MM.1S (cell line): ENCODE measurements at regions not wholly inside any gene's neighbourhood (a gene's known extent, or its start where the extent isn't known, plus 50 kb on each side); places are given as distances from the start of the nearest gene placed in this dataset.

ENCODE experiments used
- DNase-seq: peaks from one replicate; pipeline ENCODE4 v3.0.0-alpha.2; 2015
- H2AFZ ChIP-seq: fragments of 300-600 bp; sonication (generic); 2 replicates; pipeline ENCODE4 v1.6.0; 2016; ENCODE audit warnings: antibody characterized with exemption, low read length
- H3F3A ChIP-seq: fragments of 300-600 bp; sonication (generic); 2 replicates; pipeline ENCODE4 v1.6.1; 2016; ENCODE audit warnings: mild to moderate bottlenecking, antibody characterized with exemption, low read length, moderate library complexity, mixed read lengths; ENCODE audit not compliant: insufficient read depth
- H3K27ac ChIP-seq: fragments of 300-600 bp; sonication (generic); 2 replicates; pipeline ENCODE4 v1.5.1; 2016; ENCODE audit warnings: mild to moderate bottlenecking, low read length
- H3K27me3 ChIP-seq: fragments of 300-600 bp; sonication (generic); replicated peaks from 2 replicates; pipeline ENCODE4 v1.6.0; 2016; ENCODE audit warnings: low read length; ENCODE audit not compliant: insufficient read depth
- H3K36me3 ChIP-seq: fragments of 300-600 bp; sonication (generic); replicated peaks from 2 replicates; pipeline ENCODE4 v1.6.1; 2016; ENCODE audit warnings: mild to moderate bottlenecking, low read length, mixed read lengths; ENCODE audit not compliant: insufficient read depth
- H3K4me1 ChIP-seq: fragments of 300-600 bp; sonication (generic); 2 replicates; pipeline ENCODE4 v1.6.1; 2016; ENCODE audit warnings: low read length, mixed read lengths
- H3K4me2 ChIP-seq: fragments of 300-600 bp; sonication (generic); 2 replicates; pipeline ENCODE4 v1.6.0; 2016; ENCODE audit warnings: low read depth, low read length
- H3K4me3 ChIP-seq: fragments of 300-600 bp; sonication (generic); 2 replicates; pipeline ENCODE4 v1.5.1; 2016; ENCODE audit warnings: low read length, mixed read lengths
- H3K79me2 ChIP-seq: fragments of 300-600 bp; sonication (generic); 2 replicates; pipeline ENCODE4 v1.6.1; 2016; ENCODE audit warnings: mixed run types, low read length, mixed read lengths
- H3K9ac ChIP-seq: fragments of 300-600 bp; sonication (generic); 2 replicates; pipeline ENCODE4 v1.6.1; 2016; ENCODE audit warnings: low read length, mixed read lengths
- H3K9me2 ChIP-seq: fragments of 300-600 bp; sonication (generic); replicated peaks from 2 replicates; pipeline ENCODE4 v1.6.1; 2016; ENCODE audit warnings: mild to moderate bottlenecking, low read length, mixed read lengths; ENCODE audit not compliant: insufficient read depth
- H3K9me3 ChIP-seq: fragments of 300-600 bp; sonication (generic); replicated peaks from 2 replicates; pipeline ENCODE4 v1.6.1; 2016; ENCODE audit warnings: mild to moderate bottlenecking, low read length, mixed read lengths; ENCODE audit not compliant: insufficient read depth
- H4K20me1 ChIP-seq: fragments of 300-600 bp; sonication (generic); 2 replicates; pipeline ENCODE4 v1.6.1; 2016; ENCODE audit warnings: mild to moderate bottlenecking, low read length, moderate library complexity, mixed read lengths; ENCODE audit not compliant: insufficient read depth
- CTCF ChIP-seq: fragments of 300-600 bp; sonication (generic); IDR thresholded peaks from 2 replicates; pipeline ENCODE4 v1.5.1; 2016; ENCODE audit warnings: antibody characterized with exemption, low read length, mixed read lengths
- EZH2 ChIP-seq: fragments of 300-600 bp; sonication (generic); optimal IDR thresholded peaks from 2 replicates; pipeline ENCODE3; 2017; ENCODE audit warnings: low read depth, mild to moderate bottlenecking, antibody characterized with exemption, low read length, mixed read lengths
- EZH2phosphoT487 ChIP-seq: fragments of 300-600 bp; sonication (generic); IDR thresholded peaks from 2 replicates; pipeline ENCODE4 v1.6.1; 2018; ENCODE audit warnings: antibody characterized with exemption, low read length

DNA sequence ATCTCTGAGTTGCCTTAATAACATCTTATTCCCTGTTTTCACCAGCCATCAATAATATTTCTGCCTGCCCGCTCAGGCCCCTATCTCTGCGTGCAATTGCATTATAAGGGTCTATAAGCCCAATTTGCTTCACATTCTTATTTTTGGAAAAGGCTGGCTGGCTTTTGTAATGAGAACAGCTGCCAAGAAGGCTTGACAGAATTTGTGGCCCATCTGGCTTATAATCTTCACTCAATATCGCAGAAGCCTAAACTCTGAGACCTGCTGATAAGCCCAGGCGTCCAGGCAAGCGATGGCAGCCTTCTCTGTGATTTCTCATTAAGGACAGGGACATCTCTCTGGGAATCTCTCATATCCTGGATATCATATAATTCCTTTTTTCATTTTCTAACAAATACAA lies 1618.6 kb upstream of the CELF4 start:
- Histone ChIP-seq H4K20me1 (no peaks in the 10 kb centered on the region), H3K79me2 (no peaks in the 10 kb centered on the region), H2AFZ (no peak overlapping the region), H3K36me3 (no peaks in the 10 kb centered on the region), H3K4me1 (no peaks in the 10 kb centered on the region), H3K9me3 (no peaks in the 10 kb centered on the region), H3K4me2 (no peak overlapping the region), H3F3A (no peaks in the 10 kb centered on the region), H3K4me3 (no peak overlapping the region), H3K9ac (no peak overlapping the region), H3K9me2 (no peaks in the 10 kb centered on the region), H3K27me3 (no peaks in the 10 kb centered on the region), H3K27ac (no peak overlapping the region)
- DNase-seq, result no peak
- TF ChIP-seq EZH2phosphoT487 (no peak), CTCF (no peak)

DNA sequence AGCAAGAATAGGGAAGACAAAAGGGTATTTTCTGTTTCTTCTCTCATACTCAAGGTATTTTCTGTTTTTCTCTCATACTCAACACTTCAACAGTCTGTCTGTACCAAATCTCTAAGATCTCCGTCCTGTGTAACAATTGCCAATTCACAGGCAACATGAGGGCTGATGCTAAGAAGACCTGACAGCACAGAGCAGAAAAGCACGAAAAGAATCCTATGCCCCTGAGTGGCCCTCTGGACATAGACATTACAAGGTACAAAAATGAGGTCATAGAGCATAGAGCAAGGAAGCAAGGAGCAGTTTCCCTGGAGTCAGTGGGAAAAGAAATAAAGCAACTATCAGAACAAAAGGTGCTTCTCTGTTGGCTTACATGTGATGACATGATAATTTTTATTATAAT lies 1612.6 kb upstream of the CELF4 start:
- no peaks in the 10 kb centered on the region for H3K79me2 ChIP-seq
- H3K9me2 ChIP-seq, result no peaks in the 10 kb centered on the region
- no peak overlapping the region for H3K4me2 ChIP-seq
- no peak for DNase-seq
- no peaks in the 10 kb centered on the region for H3K9me3 ChIP-seq
- no peaks in the 10 kb centered on the region for H4K20me1 ChIP-seq
- no peak overlapping the region for H3K27ac ChIP-seq
- no peak overlapping the region for H3K4me3 ChIP-seq
- H3K27me3 ChIP-seq, result no peaks in the 10 kb centered on the region
- H3K36me3 ChIP-seq, result no peaks in the 10 kb centered on the region
- H2AFZ ChIP-seq, result no peak overlapping the region
- H3K9ac ChIP-seq, result no peak overlapping the region
- H3F3A ChIP-seq, result no peaks in the 10 kb centered on the region
- TF ChIP-seq CTCF, result no peak
- no peak for TF ChIP-seq EZH2
- no peak for TF ChIP-seq EZH2phosphoT487
- H3K4me1 ChIP-seq, result no peaks in the 10 kb centered on the region

- H3K27me3 ChIP-seq, result no peaks in the 10 kb centered on the region
- TF ChIP-seq EZH2phosphoT487 (no peak), EZH2 (no peak), CTCF (no peak)
- H3K4me3 ChIP-seq, result no peak overlapping the region
- no peak overlapping the region for H3K4me2 ChIP-seq
- DNase-seq, result no peak
- no peaks in the 10 kb centered on the region for H3K36me3 ChIP-seq
- H3K27ac ChIP-seq, result no peak overlapping the region
- no peak overlapping the region for H2AFZ ChIP-seq
- H3K9ac ChIP-seq, result no peak overlapping the region
- H3K79me2 ChIP-seq, result no peaks in the 10 kb centered on the region
- H3F3A ChIP-seq, result no peaks in the 10 kb centered on the region
- H4K20me1 ChIP-seq, result no peaks in the 10 kb centered on the region
- no peaks in the 10 kb centered on the region for H3K9me3 ChIP-seq
- H3K9me2 ChIP-seq, result no peaks in the 10 kb centered on the region
- H3K4me1 ChIP-seq, result no peaks in the 10 kb centered on the region
Measured at GRCh38 chr18:39172695-39173421, 1607.3 kb upstream of the CELF4 start.
